GM23248 (cell line): ENCODE measurements at regions not wholly inside any gene's neighbourhood (a gene's known extent, or its start where the extent isn't known, plus 50 kb on each side); places are given as distances from the start of the nearest gene placed in this dataset.
"Not testable (repeated sequence)": the region's sequence is repeated elsewhere in the genome, so short reads cannot be mapped to it uniquely, and the experiment has no call there.

Experiments used
- DNase-seq: peaks from one replicate; pipeline ENCODE4 v3.0.0-alpha.2; 2015
- H2AFZ ChIP-seq: fragments of 200-600 bp; sonication (generic); 2 replicates; pipeline ENCODE4 v1.6.1; 2016; ENCODE audit warnings: antibody characterized with exemption
- H3F3A ChIP-seq: fragments of 200-600 bp; sonication (generic); 2 replicates; pipeline ENCODE4 v1.6.1; 2016; ENCODE audit warnings: mild to moderate bottlenecking, antibody characterized with exemption, mixed run types; ENCODE audit not compliant: insufficient read depth
- H3K27ac ChIP-seq: fragments of 200-600 bp; sonication (generic); 2 replicates; pipeline ENCODE4 v1.5.1; 2016; ENCODE audit warnings: mild to moderate bottlenecking
- H3K27me3 ChIP-seq: fragments of 200-600 bp; sonication (generic); replicated peaks from 2 replicates; pipeline ENCODE4 v1.6.1; 2016; ENCODE audit warnings: mild to moderate bottlenecking; ENCODE audit not compliant: insufficient read depth
- H3K36me3 ChIP-seq: fragments of 200-600 bp; sonication (generic); 2 replicates; pipeline ENCODE4 v1.6.1; 2016; ENCODE audit warnings: low read depth, mild to moderate bottlenecking
- H3K4me1 ChIP-seq: fragments of 200-600 bp; sonication (generic); 2 replicates; pipeline ENCODE4 v1.6.1; 2016; ENCODE audit warnings: mild to moderate bottlenecking; ENCODE audit not compliant: insufficient read depth
- H3K4me2 ChIP-seq: fragments of 200-600 bp; sonication (generic); one replicate; pipeline ENCODE4 v1.6.1; 2016; ENCODE audit warnings: mild to moderate bottlenecking; ENCODE audit not compliant: unreplicated experiment
- H3K4me3 ChIP-seq: fragments of 200-600 bp; sonication (generic); 2 replicates; pipeline ENCODE4 v1.5.1; 2016; ENCODE audit warnings: mild to moderate bottlenecking
- H3K79me2 ChIP-seq: fragments of 200-600 bp; sonication (generic); 2 replicates; pipeline ENCODE4 v1.6.1; 2016; ENCODE audit warnings: mild to moderate bottlenecking; ENCODE audit not compliant: insufficient read depth
- H3K9ac ChIP-seq: fragments of 200-600 bp; sonication (generic); 2 replicates; pipeline ENCODE4 v1.6.1; 2016; ENCODE audit warnings: mild to moderate bottlenecking
- H3K9me2 ChIP-seq: fragments of 200-600 bp; sonication (generic); 2 replicates; pipeline ENCODE4 v1.6.1; 2016; ENCODE audit warnings: mixed run types, mild to moderate bottlenecking, moderate library complexity; ENCODE audit not compliant: insufficient read depth
- H3K9me3 ChIP-seq: fragments of 200-600 bp; sonication (generic); one replicate; pipeline ENCODE4 v1.6.1; 2017; ENCODE audit warnings: low read depth
- H4K20me1 ChIP-seq: fragments of 200-600 bp; sonication (generic); 2 replicates; pipeline ENCODE4 v1.6.0; 2016; ENCODE audit not compliant: insufficient read depth
- EZH2 ChIP-seq: fragments of 200-600 bp; sonication (generic); IDR thresholded peaks from 2 replicates; pipeline ENCODE4 v1.6.1; 2018; ENCODE audit warnings: antibody characterized with exemption, mild to moderate bottlenecking; ENCODE audit not compliant: insufficient read depth, poor library complexity, severe bottlenecking
- EZH2phosphoT487 ChIP-seq: fragments of 200-600 bp; sonication (generic); IDR thresholded peaks from 2 replicates; pipeline ENCODE4 v1.6.1; 2018; ENCODE audit warnings: antibody characterized with exemption, moderate library complexity, mild to moderate bottlenecking, low read depth; ENCODE audit not compliant: insufficient read depth
- WGBS, 2 experiments: methylation state at CpG; one replicate each; pipeline ENCODE4 v1.1.6; 2015 to 2017; ENCODE audit warnings: low lambda C conversion rate in 2 of 2, low coverage in 1 of 2; ENCODE audit errors: missing lambda C conversion rate in 2 of 2; 5-methylcytosine and 5-hydroxymethylcytosine counted together
- in situ Hi-C: fragments of 300-500 bp; cut with MboI; formaldehyde crosslinking; loops from 2 replicates; pipeline ENCODE4 v1.15.0; 2020

GRCh38 chr6:68226460-68226859 is 408.6 kb upstream of the ADGRB3 start:
- in situ Hi-C loops: no loop called here
- H3K36me3 ChIP-seq: no peaks in the 10 kb centered on the region
- no peak for DNase-seq
- H3K79me2 ChIP-seq: no peaks in the 10 kb centered on the region
- H3K9me3 ChIP-seq: no peaks in the 10 kb centered on the region
- H3K9me2 ChIP-seq: no peaks in the 10 kb centered on the region
- no peak overlapping the region for H2AFZ ChIP-seq
- TF ChIP-seq EZH2phosphoT487: no peak
- TF ChIP-seq EZH2: no peak
- 1 to 2% methylated on average over 3 of the region's 3 CpGs for WGBS, 2 experiments
- no peaks in the 10 kb centered on the region for H3F3A ChIP-seq
- H3K4me3 ChIP-seq: no peak overlapping the region
- no peak overlapping the region for H3K9ac ChIP-seq
- no peaks in the 10 kb centered on the region for H3K4me1 ChIP-seq
- no peak overlapping the region for H3K4me2 ChIP-seq
- no peaks in the 10 kb centered on the region for H4K20me1 ChIP-seq
- H3K27ac ChIP-seq: no peak overlapping the region
- no peaks in the 10 kb centered on the region for H3K27me3 ChIP-seq

GRCh38 chr6:68225729-68226128 is 409.4 kb upstream of the ADGRB3 start:
- Histone ChIP-seq H3K4me1 (no peaks in the 10 kb centered on the region), H3K9me3 (no peaks in the 10 kb centered on the region), H4K20me1 (no peaks in the 10 kb centered on the region), H3K27ac (no peak overlapping the region), H3K4me2 (no peak overlapping the region), H3K4me3 (no peak overlapping the region), H3K36me3 (no peaks in the 10 kb centered on the region), H3K9me2 (no peaks in the 10 kb centered on the region), H2AFZ (no peak overlapping the region), H3K79me2 (no peaks in the 10 kb centered on the region), H3K9ac (no peak overlapping the region), H3K27me3 (no peaks in the 10 kb centered on the region), H3F3A (no peaks in the 10 kb centered on the region)
- DNase-seq: no peak
- in situ Hi-C loops: no loop called here
- TF ChIP-seq EZH2phosphoT487 (no peak), EZH2 (no peak)

- Histone ChIP-seq H3K9ac (no peak overlapping the region), H3K9me2 (no peaks in the 10 kb centered on the region), H4K20me1 (no peaks in the 10 kb centered on the region), H3K79me2 (no peaks in the 10 kb centered on the region), H3K4me1 (no peaks in the 10 kb centered on the region), H3K4me3 (no peak overlapping the region), H3F3A (no peaks in the 10 kb centered on the region), H2AFZ (no peak overlapping the region), H3K27ac (no peak overlapping the region), H3K4me2 (no peak overlapping the region), H3K9me3 (no peaks in the 10 kb centered on the region), H3K27me3 (no peaks in the 10 kb centered on the region), H3K36me3 (no peaks in the 10 kb centered on the region)
- 37 to 40% methylated on average over 2 of the region's 2 CpGs for WGBS, 2 experiments
- no peak for DNase-seq
- in situ Hi-C loops: no loop called here
- TF ChIP-seq EZH2: no peak
Observed at GRCh38 chr6:68211242-68211795, 423.8 kb upstream of the ADGRB3 start.

- H3K79me2 ChIP-seq, H3K27me3 ChIP-seq, in situ Hi-C loops: not testable (repeated sequence)
Observed at GRCh38 chr6:68207612-68208011, 427.5 kb upstream of the ADGRB3 start.

GRCh38 chr6:68200929-68201328 is 434.2 kb upstream of the ADGRB3 start:
- no peak for DNase-seq
- Histone ChIP-seq H3K79me2 (no peaks in the 10 kb centered on the region), H3K4me3 (no peak overlapping the region), H3K9me2 (no peaks in the 10 kb centered on the region), H3K36me3 (no peaks in the 10 kb centered on the region), H2AFZ (no peak overlapping the region), H3K4me2 (no peak overlapping the region), H3K27me3 (no peaks in the 10 kb centered on the region), H3K9ac (no peak overlapping the region), H3K9me3 (no peaks in the 10 kb centered on the region), H3F3A (no peaks in the 10 kb centered on the region), H3K4me1 (no peaks in the 10 kb centered on the region), H4K20me1 (no peaks in the 10 kb centered on the region), H3K27ac (no peak overlapping the region)
- TF ChIP-seq EZH2 (no peak), EZH2phosphoT487 (no peak)
- in situ Hi-C loops: no loop called here

More at GRCh38 chr6:68207612-68208011, 427.5 kb upstream of the ADGRB3 start:
- not testable (repeated sequence) for H3F3A ChIP-seq, H3K4me1 ChIP-seq, H4K20me1 ChIP-seq, DNase-seq, H3K9ac ChIP-seq, H3K27ac ChIP-seq, H3K36me3 ChIP-seq, H3K9me2 ChIP-seq, H3K4me2 ChIP-seq, H3K9me3 ChIP-seq, H2AFZ ChIP-seq, H3K4me3 ChIP-seq
